GM10266 (cell line): ENCODE measurements at regions not wholly inside any gene's neighbourhood (a gene's known extent, or its start where the extent isn't known, plus 50 kb on each side); places are given as distances from the start of the nearest gene placed in this dataset.
"Not testable (repeated sequence)": the region's sequence is repeated elsewhere in the genome, so short reads cannot be mapped to it uniquely, and the experiment has no call there.

ENCODE experiments used
- DNase-seq: peaks from one replicate; pipeline ENCODE4 v3.0.0; 2012; ENCODE audit errors: extremely low spot score
- TF ChIP-seq, protein P1 (sequence below): IDR thresholded peaks from 2 replicates; pipeline ENCODE4 v1.5.1; 2012; ENCODE audit warnings: mild to moderate bottlenecking, low read depth; ENCODE audit not compliant: control insufficient read depth, insufficient read depth; ENCODE audit errors: missing control alignments

GRCh38 chr6:51166914-51167313 is 348.2 kb downstream of the TFAP2B start:
- TF ChIP-seq, protein P1, sequence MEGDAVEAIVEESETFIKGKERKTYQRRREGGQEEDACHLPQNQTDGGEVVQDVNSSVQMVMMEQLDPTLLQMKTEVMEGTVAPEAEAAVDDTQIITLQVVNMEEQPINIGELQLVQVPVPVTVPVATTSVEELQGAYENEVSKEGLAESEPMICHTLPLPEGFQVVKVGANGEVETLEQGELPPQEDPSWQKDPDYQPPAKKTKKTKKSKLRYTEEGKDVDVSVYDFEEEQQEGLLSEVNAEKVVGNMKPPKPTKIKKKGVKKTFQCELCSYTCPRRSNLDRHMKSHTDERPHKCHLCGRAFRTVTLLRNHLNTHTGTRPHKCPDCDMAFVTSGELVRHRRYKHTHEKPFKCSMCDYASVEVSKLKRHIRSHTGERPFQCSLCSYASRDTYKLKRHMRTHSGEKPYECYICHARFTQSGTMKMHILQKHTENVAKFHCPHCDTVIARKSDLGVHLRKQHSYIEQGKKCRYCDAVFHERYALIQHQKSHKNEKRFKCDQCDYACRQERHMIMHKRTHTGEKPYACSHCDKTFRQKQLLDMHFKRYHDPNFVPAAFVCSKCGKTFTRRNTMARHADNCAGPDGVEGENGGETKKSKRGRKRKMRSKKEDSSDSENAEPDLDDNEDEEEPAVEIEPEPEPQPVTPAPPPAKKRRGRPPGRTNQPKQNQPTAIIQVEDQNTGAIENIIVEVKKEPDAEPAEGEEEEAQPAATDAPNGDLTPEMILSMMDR, result no peak
- DNase-seq, result no peak

- TF ChIP-seq, protein P1, result no peak
- DNase-seq, result no peak
Observed at GRCh38 chr6:51167468-51167867, 348.8 kb downstream of the TFAP2B start.

GRCh38 chr6:51182827-51183226 is 364.2 kb downstream of the TFAP2B start:
- TF ChIP-seq, protein P1, result no peak
- DNase-seq, result no peak

DNA sequence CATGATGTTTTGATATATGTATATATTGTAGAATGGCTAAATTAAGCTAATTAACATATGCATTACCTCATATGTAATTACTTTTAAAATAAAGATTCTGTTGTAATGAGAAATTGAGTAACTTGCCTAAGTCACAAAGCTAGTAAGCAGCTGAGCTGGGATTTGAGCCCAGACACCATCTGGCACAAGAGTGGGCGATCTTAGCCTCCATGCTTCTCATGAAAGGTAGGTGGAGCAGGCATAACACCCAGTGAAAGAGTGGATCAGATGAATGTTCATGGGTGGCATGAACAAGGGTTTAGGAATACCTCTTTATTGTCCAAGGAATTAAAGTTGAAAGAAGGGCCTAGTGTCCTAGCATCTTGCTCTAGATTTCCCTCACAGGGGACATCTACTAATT is 365.4 kb downstream of the TFAP2B start:
- TF ChIP-seq, protein P1, result no peak
- no peak for DNase-seq

DNA sequence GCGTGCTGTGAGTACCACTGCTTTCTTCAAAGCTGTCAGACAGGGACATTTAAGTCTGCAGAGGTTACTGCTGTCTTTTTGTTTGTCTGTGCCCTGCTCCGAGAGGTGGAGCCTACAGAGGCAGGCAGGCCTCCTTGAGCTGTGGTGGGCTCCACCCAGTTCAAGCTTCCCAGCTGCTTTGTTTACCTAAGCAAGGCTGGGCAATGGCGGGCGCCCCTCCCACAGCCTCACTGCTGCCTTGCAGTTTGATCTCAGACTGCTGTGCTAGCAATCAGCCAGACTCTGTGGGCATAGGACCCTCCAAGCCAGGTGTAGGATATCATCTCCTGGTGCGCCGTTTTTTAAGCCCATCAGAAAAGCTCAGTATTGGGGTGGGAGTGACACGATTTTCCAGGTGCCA is 374.5 kb downstream of the TFAP2B start:
- DNase-seq, result not testable (repeated sequence)

DNA sequence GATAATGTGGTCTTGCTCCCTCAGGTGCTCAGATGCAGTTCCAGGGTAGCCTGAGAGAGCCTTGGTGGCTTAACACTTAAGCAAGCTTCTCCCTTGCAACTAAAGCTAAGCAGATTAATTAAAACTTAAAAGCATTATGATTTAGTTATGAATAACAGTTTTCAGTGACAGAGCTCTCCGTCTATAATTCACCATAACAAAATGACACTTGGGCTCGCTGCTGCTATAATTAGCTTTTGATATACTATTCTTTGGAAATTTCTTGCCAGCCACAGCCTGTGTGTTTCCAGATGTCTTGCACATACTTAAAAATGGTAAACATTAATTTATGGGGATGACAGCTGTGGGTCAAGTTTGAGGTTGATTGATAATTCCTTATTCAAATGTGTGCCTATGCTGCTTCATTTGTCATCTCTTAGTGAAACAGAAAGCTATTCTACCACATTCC is 380.5 kb downstream of the TFAP2B start:
- TF ChIP-seq, protein P1, result no peak

GRCh38 chr6:51199733-51200260 is 381.1 kb downstream of the TFAP2B start:
- TF ChIP-seq, protein P1, result no peak
- DNase-seq, result no peak

More for the DNA sequence above, 380.5 kb downstream of the TFAP2B start:
- DNase-seq, result no peak

DNA sequence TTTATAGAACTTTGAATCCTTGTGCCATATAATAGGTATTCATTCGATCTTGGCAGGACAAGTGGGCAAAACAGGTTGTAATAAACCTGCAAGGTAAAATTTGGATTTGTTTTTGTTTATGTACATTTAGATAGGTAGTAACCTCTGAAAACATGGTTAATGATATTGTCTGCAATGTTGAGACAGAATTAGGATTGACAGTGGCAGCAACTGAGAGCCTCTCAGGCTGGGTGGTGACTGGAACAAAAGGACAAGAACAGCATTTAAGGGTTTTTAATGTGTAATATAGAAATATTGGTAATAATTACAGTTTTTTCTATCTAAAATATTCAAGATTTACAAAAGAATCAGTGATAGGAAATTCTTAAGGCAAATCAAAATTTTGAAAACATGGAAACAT is 382.0 kb downstream of the TFAP2B start:
- TF ChIP-seq, protein P1, result no peak
- no peak for DNase-seq

DNA sequence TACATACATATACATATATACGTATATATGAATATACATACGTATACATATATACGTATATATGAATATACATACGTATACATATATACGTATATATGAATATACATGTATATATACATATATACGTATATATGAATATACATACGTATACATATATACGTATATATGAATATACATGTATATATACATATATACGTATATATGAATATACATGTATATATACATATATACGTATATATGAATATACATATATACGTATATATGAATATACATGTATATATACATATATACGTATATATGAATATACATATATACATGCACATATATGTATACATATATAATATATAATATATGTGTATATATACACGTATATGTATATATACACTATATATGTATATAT is 384.0 kb downstream of the TFAP2B start:
- not testable (repeated sequence) for DNase-seq
